ENCODE measurements at regions not wholly inside any gene's neighbourhood (a gene's known extent, or its start where the extent isn't known, plus 50 kb on each side); places are given as distances from the start of the nearest gene placed in this dataset.

GRCh38 chr9:34907044-34907443, 51.0 kb upstream of the PHF24 start:
- no peaks in the 10 kb centered on the region for H3K9me3 Mint-ChIP-seq (ENCODE audit: unreplicated experiment)
- no peak for TF ChIP-seq CTCF (IDR thresholded peaks at IDR 0.05; ENCODE audit: partially characterized antibody, unreplicated experiment)
- H3K36me3 Mint-ChIP-seq (ENCODE audit: unreplicated experiment) = no peaks in the 10 kb centered on the region
- no peak overlapping the region for H3K4me3 Mint-ChIP-seq (ENCODE audit: unreplicated experiment)
- H3K4me1 Mint-ChIP-seq (ENCODE audit: low read depth, unreplicated experiment) = no peaks in the 10 kb centered on the region
- peaks cover 3% of the 10 kb centered on the region for H3K27me3 Mint-ChIP-seq (ENCODE audit: unreplicated experiment)
- no peak overlapping the region for H3K27ac Mint-ChIP-seq (ENCODE audit: unreplicated experiment)
- no peak for DNase-seq

DNA sequence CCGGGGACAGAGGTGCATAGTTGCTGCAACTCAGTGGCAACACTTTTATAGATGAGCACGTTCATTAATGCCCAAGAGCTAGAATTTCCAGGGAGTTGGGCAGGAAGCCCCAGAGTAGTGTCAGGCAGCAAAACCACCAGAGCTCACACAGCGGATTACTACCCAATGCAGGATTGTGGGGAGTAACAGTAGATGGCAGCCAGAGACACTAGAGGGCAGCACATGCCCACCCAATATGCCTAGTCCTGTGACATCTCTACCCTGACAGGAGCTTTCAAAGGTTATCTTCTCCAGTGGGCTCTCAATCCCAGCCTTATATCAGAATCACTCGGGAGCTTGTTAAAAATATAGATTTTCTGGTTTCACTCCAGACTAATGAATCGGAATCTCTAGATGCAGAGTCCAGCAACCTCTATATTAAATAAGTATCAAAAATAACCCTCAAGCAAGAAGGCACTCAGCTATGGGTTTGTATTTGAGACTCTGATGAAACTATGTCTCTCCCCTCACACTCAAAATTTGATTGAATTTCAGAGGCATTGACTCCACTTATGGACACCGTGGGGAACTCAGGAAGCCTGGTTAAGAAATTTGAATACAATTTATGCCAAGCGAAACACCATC, 58.4 kb upstream of the PHF24 start:
- no peaks in the 10 kb centered on the region for H3K36me3 Mint-ChIP-seq (ENCODE audit: unreplicated experiment)
- H3K27ac Mint-ChIP-seq (ENCODE audit: unreplicated experiment) = no peak overlapping the region
- H3K4me3 Mint-ChIP-seq (ENCODE audit: unreplicated experiment) = no peak overlapping the region
- peaks cover 4% of the 10 kb centered on the region for H3K27me3 Mint-ChIP-seq (ENCODE audit: unreplicated experiment)
- no peaks in the 10 kb centered on the region for H3K9me3 Mint-ChIP-seq (ENCODE audit: unreplicated experiment)
- H3K4me1 Mint-ChIP-seq (ENCODE audit: low read depth, unreplicated experiment) = no peaks in the 10 kb centered on the region
- DNase-seq = peak; percentile 85
- peak; percentile 75 for TF ChIP-seq CTCF (IDR thresholded peaks at IDR 0.05; ENCODE audit: partially characterized antibody, unreplicated experiment)

- TF ChIP-seq CTCF (IDR thresholded peaks at IDR 0.05; ENCODE audit: partially characterized antibody, unreplicated experiment) = no peak
- Mint-ChIP-seq H3K4me3 (ENCODE audit: unreplicated experiment) (no peak overlapping the region), H3K27me3 (ENCODE audit: unreplicated experiment) (peaks cover 4% of the 10 kb centered on the region), H3K9me3 (ENCODE audit: unreplicated experiment) (no peaks in the 10 kb centered on the region), H3K36me3 (ENCODE audit: unreplicated experiment) (no peaks in the 10 kb centered on the region), H3K27ac (ENCODE audit: unreplicated experiment) (no peak overlapping the region), H3K4me1 (ENCODE audit: low read depth, unreplicated experiment) (no peaks in the 10 kb centered on the region)
- DNase-seq = no peak
Observed at GRCh38 chr9:34898846-34899245, 59.2 kb upstream of the PHF24 start.

- Mint-ChIP-seq H3K27ac (ENCODE audit: unreplicated experiment) (no peak overlapping the region), H3K4me1 (ENCODE audit: low read depth, unreplicated experiment) (no peaks in the 10 kb centered on the region), H3K27me3 (ENCODE audit: unreplicated experiment) (peaks cover 4% of the 10 kb centered on the region), H3K9me3 (ENCODE audit: unreplicated experiment) (no peaks in the 10 kb centered on the region), H3K36me3 (ENCODE audit: unreplicated experiment) (no peaks in the 10 kb centered on the region), H3K4me3 (ENCODE audit: unreplicated experiment) (no peak overlapping the region)
- DNase-seq = no peak
- no peak for TF ChIP-seq CTCF (IDR thresholded peaks at IDR 0.05; ENCODE audit: partially characterized antibody, unreplicated experiment)
Observed at GRCh38 chr9:34896112-34896511, 62.0 kb upstream of the PHF24 start.

GRCh38 chr9:34892886-34893285, 65.2 kb upstream of the PHF24 start:
- DNase-seq = no peak
- H3K27me3 Mint-ChIP-seq (ENCODE audit: unreplicated experiment) = peaks cover 4% of the 10 kb centered on the region
- H3K9me3 Mint-ChIP-seq (ENCODE audit: unreplicated experiment) = no peaks in the 10 kb centered on the region
- no peaks in the 10 kb centered on the region for H3K36me3 Mint-ChIP-seq (ENCODE audit: unreplicated experiment)
- H3K27ac Mint-ChIP-seq (ENCODE audit: unreplicated experiment) = no peak overlapping the region
- no peak for TF ChIP-seq CTCF (IDR thresholded peaks at IDR 0.05; ENCODE audit: partially characterized antibody, unreplicated experiment)
- H3K4me3 Mint-ChIP-seq (ENCODE audit: unreplicated experiment) = no peak overlapping the region
- H3K4me1 Mint-ChIP-seq (ENCODE audit: low read depth, unreplicated experiment) = no peaks in the 10 kb centered on the region
